ENCODE measurements at regions not wholly inside any gene's neighbourhood (a gene's known extent, or its start where the extent isn't known, plus 50 kb on each side); places are given as distances from the start of the nearest gene placed in this dataset.
A peak's percentile ranks its signal among the peaks of the same experiment; 100 is the strongest.

GRCh38 chr6:91337967-91338366 is 751.1 kb upstream of the MAP3K7 start:
- TF ChIP-seq CTCF (IDR thresholded peaks at IDR 0.05; ENCODE audit: partially characterized antibody, unreplicated experiment), result peak; percentile 83
- Mint-ChIP-seq H3K9me3 (ENCODE audit: unreplicated experiment) (no peaks in the 10 kb centered on the region), H3K36me3 (ENCODE audit: unreplicated experiment) (no peaks in the 10 kb centered on the region), H3K4me3 (ENCODE audit: unreplicated experiment) (no peak overlapping the region), H3K27ac (ENCODE audit: unreplicated experiment) (no peak overlapping the region), H3K27me3 (ENCODE audit: unreplicated experiment) (no peaks in the 10 kb centered on the region), H3K4me1 (ENCODE audit: low read depth, unreplicated experiment) (peaks cover 12% of the 10 kb centered on the region)
- no peak for DNase-seq

GRCh38 chr6:91330896-91331295 is 744.0 kb upstream of the MAP3K7 start:
- H3K4me3 Mint-ChIP-seq (ENCODE audit: unreplicated experiment), result no peak overlapping the region
- no peaks in the 10 kb centered on the region for H3K9me3 Mint-ChIP-seq (ENCODE audit: unreplicated experiment)
- H3K4me1 Mint-ChIP-seq (ENCODE audit: low read depth, unreplicated experiment), result peaks cover 4% of the 10 kb centered on the region
- H3K27ac Mint-ChIP-seq (ENCODE audit: unreplicated experiment), result no peak overlapping the region
- no peak for DNase-seq
- H3K27me3 Mint-ChIP-seq (ENCODE audit: unreplicated experiment), result no peaks in the 10 kb centered on the region
- TF ChIP-seq CTCF (IDR thresholded peaks at IDR 0.05; ENCODE audit: partially characterized antibody, unreplicated experiment), result no peak
- H3K36me3 Mint-ChIP-seq (ENCODE audit: unreplicated experiment), result no peaks in the 10 kb centered on the region

- no peak overlapping the region for H3K27ac Mint-ChIP-seq (ENCODE audit: unreplicated experiment)
- no peak for DNase-seq
- TF ChIP-seq CTCF (IDR thresholded peaks at IDR 0.05; ENCODE audit: partially characterized antibody, unreplicated experiment), result no peak
- H3K4me1 Mint-ChIP-seq (ENCODE audit: low read depth, unreplicated experiment), result peaks cover 4% of the 10 kb centered on the region
- no peaks in the 10 kb centered on the region for H3K9me3 Mint-ChIP-seq (ENCODE audit: unreplicated experiment)
- H3K4me3 Mint-ChIP-seq (ENCODE audit: unreplicated experiment), result no peak overlapping the region
- H3K27me3 Mint-ChIP-seq (ENCODE audit: unreplicated experiment), result no peaks in the 10 kb centered on the region
- no peaks in the 10 kb centered on the region for H3K36me3 Mint-ChIP-seq (ENCODE audit: unreplicated experiment)
Measured at GRCh38 chr6:91328241-91328640, 741.4 kb upstream of the MAP3K7 start.

- no peaks in the 10 kb centered on the region for H3K27me3 Mint-ChIP-seq (ENCODE audit: unreplicated experiment)
- H3K36me3 Mint-ChIP-seq (ENCODE audit: unreplicated experiment), result no peaks in the 10 kb centered on the region
- no peaks in the 10 kb centered on the region for H3K4me1 Mint-ChIP-seq (ENCODE audit: low read depth, unreplicated experiment)
- no peak for TF ChIP-seq CTCF (IDR thresholded peaks at IDR 0.05; ENCODE audit: partially characterized antibody, unreplicated experiment)
- H3K4me3 Mint-ChIP-seq (ENCODE audit: unreplicated experiment), result no peak overlapping the region
- H3K9me3 Mint-ChIP-seq (ENCODE audit: unreplicated experiment), result no peaks in the 10 kb centered on the region
- no peak overlapping the region for H3K27ac Mint-ChIP-seq (ENCODE audit: unreplicated experiment)
- no peak for DNase-seq
Measured at GRCh38 chr6:91324711-91325110, 737.8 kb upstream of the MAP3K7 start.

- Mint-ChIP-seq H3K27me3 (ENCODE audit: unreplicated experiment) (no peaks in the 10 kb centered on the region), H3K27ac (ENCODE audit: unreplicated experiment) (no peak overlapping the region), H3K9me3 (ENCODE audit: unreplicated experiment) (no peaks in the 10 kb centered on the region), H3K4me1 (ENCODE audit: low read depth, unreplicated experiment) (no peaks in the 10 kb centered on the region), H3K4me3 (ENCODE audit: unreplicated experiment) (no peak overlapping the region), H3K36me3 (ENCODE audit: unreplicated experiment) (no peaks in the 10 kb centered on the region)
- no peak for TF ChIP-seq CTCF (IDR thresholded peaks at IDR 0.05; ENCODE audit: partially characterized antibody, unreplicated experiment)
- DNase-seq, result no peak
Measured at GRCh38 chr6:91317984-91318383, 731.1 kb upstream of the MAP3K7 start.

All from glutamatergic neuron (in vitro differentiated cells).